ENCODE measurements at regions not wholly inside any gene's neighbourhood (a gene's known extent, or its start where the extent isn't known, plus 50 kb on each side); places are given as distances from the start of the nearest gene placed in this dataset.

DNA sequence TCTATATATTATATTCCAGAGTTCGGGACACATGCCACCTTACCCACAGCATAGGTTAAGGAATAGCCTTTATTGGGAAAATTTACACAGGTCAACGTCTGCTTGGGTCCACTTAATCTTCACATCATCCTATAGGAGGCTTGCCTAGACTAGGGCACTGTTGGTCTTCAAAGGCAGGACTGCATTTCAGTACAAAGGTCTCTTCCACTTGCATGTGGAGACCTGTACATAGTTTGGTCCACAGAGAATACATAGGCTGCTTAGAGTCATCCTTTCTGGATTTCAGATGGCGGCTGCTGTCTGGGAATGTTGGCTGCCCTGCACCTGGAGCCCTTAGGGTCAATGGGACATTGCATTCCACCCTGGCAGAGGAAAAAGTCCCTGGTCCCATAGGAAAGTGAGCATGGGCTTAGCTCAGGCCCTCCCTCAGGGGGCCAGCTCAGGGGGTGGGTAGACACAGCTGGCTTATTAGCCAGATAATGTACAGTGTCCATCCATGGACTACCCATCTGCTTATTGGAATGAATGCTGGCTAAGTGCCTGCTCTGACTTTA lies 75.3 kb upstream of the TGFBR2 start:
- H3K9ac ChIP-seq (ENCODE audit: low read length): no peak overlapping the region
- no peaks in the 10 kb centered on the region for H3K9me3 ChIP-seq (ENCODE audit: insufficient read depth, low read length)
- H3K79me2 ChIP-seq (ENCODE audit: insufficient read depth, low read length): no peaks in the 10 kb centered on the region
- H3K27me3 ChIP-seq (ENCODE audit: low read length): no peaks in the 10 kb centered on the region
- H3K27ac ChIP-seq (ENCODE audit: low read depth, low read length): no peak overlapping the region
- H3K36me3 ChIP-seq (ENCODE audit: low read length): no peaks in the 10 kb centered on the region
- H3K9me2 ChIP-seq (replicated peaks; ENCODE audit: insufficient read depth, low read length): no peaks in the 10 kb centered on the region
- no peaks in the 10 kb centered on the region for H3F3A ChIP-seq (ENCODE audit: insufficient read depth)
- no peak overlapping the region for H3K4me2 ChIP-seq (ENCODE audit: low read depth, low read length, poor library complexity, severe bottlenecking)
- no peak for TF ChIP-seq EZH2phosphoT487 (conservative IDR thresholded peaks at IDR 0.05; ENCODE audit: low read length)
- TF ChIP-seq, protein P1, sequence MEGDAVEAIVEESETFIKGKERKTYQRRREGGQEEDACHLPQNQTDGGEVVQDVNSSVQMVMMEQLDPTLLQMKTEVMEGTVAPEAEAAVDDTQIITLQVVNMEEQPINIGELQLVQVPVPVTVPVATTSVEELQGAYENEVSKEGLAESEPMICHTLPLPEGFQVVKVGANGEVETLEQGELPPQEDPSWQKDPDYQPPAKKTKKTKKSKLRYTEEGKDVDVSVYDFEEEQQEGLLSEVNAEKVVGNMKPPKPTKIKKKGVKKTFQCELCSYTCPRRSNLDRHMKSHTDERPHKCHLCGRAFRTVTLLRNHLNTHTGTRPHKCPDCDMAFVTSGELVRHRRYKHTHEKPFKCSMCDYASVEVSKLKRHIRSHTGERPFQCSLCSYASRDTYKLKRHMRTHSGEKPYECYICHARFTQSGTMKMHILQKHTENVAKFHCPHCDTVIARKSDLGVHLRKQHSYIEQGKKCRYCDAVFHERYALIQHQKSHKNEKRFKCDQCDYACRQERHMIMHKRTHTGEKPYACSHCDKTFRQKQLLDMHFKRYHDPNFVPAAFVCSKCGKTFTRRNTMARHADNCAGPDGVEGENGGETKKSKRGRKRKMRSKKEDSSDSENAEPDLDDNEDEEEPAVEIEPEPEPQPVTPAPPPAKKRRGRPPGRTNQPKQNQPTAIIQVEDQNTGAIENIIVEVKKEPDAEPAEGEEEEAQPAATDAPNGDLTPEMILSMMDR (IDR thresholded peaks at IDR 0.05; ENCODE audit: insufficient read depth, low read length, poor library complexity, severe bottlenecking): no peak
- no peaks in the 10 kb centered on the region for H4K20me1 ChIP-seq (ENCODE audit: low read depth, low read length)
- H2AFZ ChIP-seq (ENCODE audit: low read depth, low read length, severe bottlenecking): no peak overlapping the region
- H3K4me3 ChIP-seq (ENCODE audit: insufficient read depth, low read length, poor library complexity, severe bottlenecking): no peak overlapping the region

DNA sequence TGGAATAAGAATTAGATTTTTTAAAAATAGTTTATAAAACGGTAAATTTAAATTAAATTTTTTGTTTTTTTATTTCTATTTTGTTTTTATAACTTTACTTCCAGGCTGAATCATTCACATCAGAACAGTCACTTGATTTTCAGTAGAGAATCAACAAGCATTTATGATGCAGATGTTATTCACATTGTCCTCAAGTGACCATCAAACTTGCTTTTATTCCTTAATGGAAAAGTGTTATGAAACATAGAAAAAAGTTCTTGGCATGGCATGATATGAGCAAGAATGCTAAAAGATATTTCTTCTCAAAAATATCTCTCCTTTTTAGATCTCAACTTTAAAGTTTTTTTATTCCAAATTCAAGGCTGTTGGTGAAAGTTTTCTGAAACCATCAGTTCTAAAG lies 70.9 kb upstream of the TGFBR2 start:
- no peaks in the 10 kb centered on the region for H3K36me3 ChIP-seq (ENCODE audit: low read length)
- H4K20me1 ChIP-seq (ENCODE audit: low read depth, low read length): no peaks in the 10 kb centered on the region
- H3K4me2 ChIP-seq (ENCODE audit: low read depth, low read length, poor library complexity, severe bottlenecking): no peak overlapping the region
- no peak for TF ChIP-seq EZH2phosphoT487 (conservative IDR thresholded peaks at IDR 0.05; ENCODE audit: low read length)
- TF ChIP-seq, protein P1 (IDR thresholded peaks at IDR 0.05; ENCODE audit: insufficient read depth, low read length, poor library complexity, severe bottlenecking): no peak
- H3K9me2 ChIP-seq (replicated peaks; ENCODE audit: insufficient read depth, low read length): no peaks in the 10 kb centered on the region
- no peaks in the 10 kb centered on the region for H3K9me3 ChIP-seq (ENCODE audit: insufficient read depth, low read length)
- no peak overlapping the region for H3K27ac ChIP-seq (ENCODE audit: low read depth, low read length)
- H3F3A ChIP-seq (ENCODE audit: insufficient read depth): no peaks in the 10 kb centered on the region
- H3K27me3 ChIP-seq (ENCODE audit: low read length): no peaks in the 10 kb centered on the region
- H3K9ac ChIP-seq (ENCODE audit: low read length): no peak overlapping the region
- H2AFZ ChIP-seq (ENCODE audit: low read depth, low read length, severe bottlenecking): no peak overlapping the region
- no peak overlapping the region for H3K4me3 ChIP-seq (ENCODE audit: insufficient read depth, low read length, poor library complexity, severe bottlenecking)
- H3K79me2 ChIP-seq (ENCODE audit: insufficient read depth, low read length): no peaks in the 10 kb centered on the region

DNA sequence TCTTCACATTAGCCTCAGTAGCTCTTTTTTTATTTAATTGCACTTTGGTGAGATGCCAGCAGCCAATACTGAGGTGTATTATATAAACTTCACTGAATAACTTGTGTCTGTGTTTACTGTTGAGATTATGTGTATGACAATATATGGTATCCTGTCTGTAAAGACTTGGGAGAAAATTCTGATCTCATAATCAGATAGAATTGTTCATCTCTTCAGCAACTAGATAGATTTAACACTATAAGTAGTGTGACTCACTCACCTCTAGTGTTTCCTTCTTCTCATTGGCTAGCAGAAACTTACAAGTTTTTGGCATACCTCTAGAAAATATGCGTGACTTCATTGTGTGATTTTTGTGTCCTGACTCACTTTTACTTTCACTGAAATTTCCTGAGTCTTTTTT lies 67.6 kb upstream of the TGFBR2 start:
- no peaks in the 10 kb centered on the region for H3K27me3 ChIP-seq (ENCODE audit: low read length)
- no peaks in the 10 kb centered on the region for H3K36me3 ChIP-seq (ENCODE audit: low read length)
- H2AFZ ChIP-seq (ENCODE audit: low read depth, low read length, severe bottlenecking): no peak overlapping the region
- H3K4me2 ChIP-seq (ENCODE audit: low read depth, low read length, poor library complexity, severe bottlenecking): no peak overlapping the region
- H3K9me2 ChIP-seq (replicated peaks; ENCODE audit: insufficient read depth, low read length): no peaks in the 10 kb centered on the region
- H3K9ac ChIP-seq (ENCODE audit: low read length): no peak overlapping the region
- TF ChIP-seq, protein P1 (IDR thresholded peaks at IDR 0.05; ENCODE audit: insufficient read depth, low read length, poor library complexity, severe bottlenecking): no peak
- TF ChIP-seq EZH2phosphoT487 (conservative IDR thresholded peaks at IDR 0.05; ENCODE audit: low read length): no peak
- H3K27ac ChIP-seq (ENCODE audit: low read depth, low read length): no peak overlapping the region
- H3K4me3 ChIP-seq (ENCODE audit: insufficient read depth, low read length, poor library complexity, severe bottlenecking): no peak overlapping the region
- no peaks in the 10 kb centered on the region for H3K79me2 ChIP-seq (ENCODE audit: insufficient read depth, low read length)
- H3K9me3 ChIP-seq (ENCODE audit: insufficient read depth, low read length): no peaks in the 10 kb centered on the region
- H3F3A ChIP-seq (ENCODE audit: insufficient read depth): no peaks in the 10 kb centered on the region
- no peaks in the 10 kb centered on the region for H4K20me1 ChIP-seq (ENCODE audit: low read depth, low read length)

Measured in SU-DHL-6 (cell line).